ENCODE measurements at regions not wholly inside any gene's neighbourhood (a gene's known extent, or its start where the extent isn't known, plus 50 kb on each side); places are given as distances from the start of the nearest gene placed in this dataset.

- Histone ChIP-seq H3K27me3 (ENCODE audit: insufficient read depth, low read length) (no peaks in the 10 kb centered on the region), H2BK15ac (ENCODE audit: low read depth, low read length) (no peak overlapping the region), H3K56ac (ENCODE audit: insufficient read length, low read depth, low read length) (no peak overlapping the region), H3K9ac (ENCODE audit: extremely low read depth, insufficient read length, low read length) (no peak overlapping the region), H3K23me2 (ENCODE audit: insufficient read length, low read depth, low read length, poor library complexity, severe bottlenecking) (no peaks in the 10 kb centered on the region), H3T11ph (ENCODE audit: low read length) (no peak overlapping the region), H3K4me1 (ENCODE audit: insufficient read depth, low read length) (no peaks in the 10 kb centered on the region), H2BK20ac (ENCODE audit: low read depth, low read length, poor library complexity, severe bottlenecking) (no peak overlapping the region), H3K9me3 (ENCODE audit: control insufficient read depth, low read depth, low read length) (no peaks in the 10 kb centered on the region), H2BK5ac (ENCODE audit: insufficient read length, low read length) (no peak overlapping the region), H4K91ac (ENCODE audit: insufficient read length, low read depth, low read length) (no peak overlapping the region), H2AFZ (ENCODE audit: low read length) (no peak overlapping the region), H2BK12ac (ENCODE audit: insufficient read length, low read depth, low read length) (no peak overlapping the region), H3K79me2 (ENCODE audit: insufficient read depth, low read length) (no peaks in the 10 kb centered on the region), H3K4ac (ENCODE audit: low read depth, low read length) (no peak overlapping the region), H3K79me1 (ENCODE audit: insufficient read depth, low read depth, low read length, poor library complexity, severe bottlenecking) (no peaks in the 10 kb centered on the region), H3K23ac (ENCODE audit: insufficient read length, low read depth, low read length) (no peak overlapping the region), H3K27ac (ENCODE audit: insufficient read length, low read depth, low read length) (no peak overlapping the region), H2AK5ac (ENCODE audit: insufficient read length, low read length) (no peak overlapping the region), H3K14ac (ENCODE audit: insufficient read depth, low read length) (no peak overlapping the region), H4K5ac (ENCODE audit: insufficient read length, low read depth, low read length) (no peak overlapping the region), H3K18ac (ENCODE audit: insufficient read length, low read depth, low read length) (no peak overlapping the region), H4K8ac (replicated peaks; ENCODE audit: insufficient read length, low read depth, low read length) (no peak overlapping the region), H2BK120ac (ENCODE audit: low read depth, low read length, poor library complexity, severe bottlenecking) (no peak overlapping the region), H4K20me1 (ENCODE audit: control insufficient read depth, insufficient read depth, insufficient read length) (no peaks in the 10 kb centered on the region), H3K4me2 (ENCODE audit: insufficient read depth, insufficient read length, low read length) (no peak overlapping the region)
- Mint-ChIP-seq H3K27ac (no peak overlapping the region), H3K9me3 (0 out of 5 replicates have a peak, but pooled peaks cover 0 to 3% of the 10 kb centered on the region in 2 experiments), H3K4me3 (no peak overlapping the region), H3K4me1 (no peaks in the 10 kb centered on the region; a peak in 2 of 4 replicates), H3K36me3 (ENCODE audit: insufficient read depth in 1 of 3, low read depth in 3 of 3) (no peaks in the 10 kb centered on the region), H3K27me3 (ENCODE audit: low read depth) (peaks cover 8% of the 10 kb centered on the region)
- no peak for TF ChIP-seq CTCF (conservative IDR thresholded peaks at IDR 0.05)
- no peak for DNase-seq
- WGBS (ENCODE audit: extremely low coverage, insufficient read length, low lambda C conversion rate): no CpG with 5 or more reads among the region's 4 CpGs
Measured at GRCh38 chr10:2020836-2021235, 283.5 kb upstream of the ADARB2 start.
